Activated naive CD8-positive, alpha-beta T cell treated with anti-CD3 and anti-CD28 coated beads, Interleukin-2, amount 50 U/mL, for 24 hours (primary cell): ENCODE measurements at regions not wholly inside any gene's neighbourhood (a gene's known extent, or its start where the extent isn't known, plus 50 kb on each side); places are given as distances from the start of the nearest gene placed in this dataset.
"Not testable (repeated sequence)": the region's sequence is repeated elsewhere in the genome, so short reads cannot be mapped to it uniquely, and the experiment has no call there.

ENCODE experiments used
- ATAC-seq: fragments of 150-1000 bp; cut with Tn5 transposase; one replicate; pipeline ENCODE4 v1.10.0; 2021
- DNase-seq: peaks from one replicate; pipeline ENCODE4 v3.0.0; 2021
- H3K27ac Mint-ChIP-seq: one replicate; pipeline ENCODE4 v1.8.0; 2021; ENCODE audit warnings: mild to moderate bottlenecking, mixed read lengths
- H3K27me3 Mint-ChIP-seq: one replicate; pipeline ENCODE4 v1.8.0; 2021; ENCODE audit warnings: mixed read lengths
- H3K36me3 Mint-ChIP-seq: one replicate; pipeline ENCODE4 v1.8.0; 2021; ENCODE audit warnings: low read depth, mixed read lengths
- H3K4me1 Mint-ChIP-seq: one replicate; pipeline ENCODE4 v1.8.0; 2021; ENCODE audit warnings: mixed read lengths
- H3K4me3 Mint-ChIP-seq: one replicate; pipeline ENCODE4 v1.8.0; 2021; ENCODE audit warnings: mild to moderate bottlenecking, moderate library complexity, mixed read lengths
- H3K9me3 Mint-ChIP-seq: one replicate; pipeline ENCODE4 v1.8.0; 2021; ENCODE audit warnings: mixed read lengths

- no peak for ATAC-seq
- Mint-ChIP-seq H3K4me1 (no peaks in the 10 kb centered on the region), H3K4me3 (no peak overlapping the region), H3K9me3 (no peaks in the 10 kb centered on the region), H3K27me3 (peaks cover 15% of the 10 kb centered on the region), H3K36me3 (no peaks in the 10 kb centered on the region), H3K27ac (no peak overlapping the region)
- DNase-seq = no peak
These were observed 86.3 kb upstream of the RPL38 start for GRCh38 chr17:74117087-74117698.

GRCh38 chr17:74117999-74118421, 85.5 kb upstream of the RPL38 start:
- H3K9me3 Mint-ChIP-seq = no peaks in the 10 kb centered on the region
- DNase-seq (no peak), ATAC-seq (no peak)
- no peaks in the 10 kb centered on the region for H3K36me3 Mint-ChIP-seq
- no peaks in the 10 kb centered on the region for H3K4me1 Mint-ChIP-seq
- H3K27ac Mint-ChIP-seq = no peak overlapping the region
- peaks cover 15% of the 10 kb centered on the region for H3K27me3 Mint-ChIP-seq
- no peak overlapping the region for H3K4me3 Mint-ChIP-seq

DNA sequence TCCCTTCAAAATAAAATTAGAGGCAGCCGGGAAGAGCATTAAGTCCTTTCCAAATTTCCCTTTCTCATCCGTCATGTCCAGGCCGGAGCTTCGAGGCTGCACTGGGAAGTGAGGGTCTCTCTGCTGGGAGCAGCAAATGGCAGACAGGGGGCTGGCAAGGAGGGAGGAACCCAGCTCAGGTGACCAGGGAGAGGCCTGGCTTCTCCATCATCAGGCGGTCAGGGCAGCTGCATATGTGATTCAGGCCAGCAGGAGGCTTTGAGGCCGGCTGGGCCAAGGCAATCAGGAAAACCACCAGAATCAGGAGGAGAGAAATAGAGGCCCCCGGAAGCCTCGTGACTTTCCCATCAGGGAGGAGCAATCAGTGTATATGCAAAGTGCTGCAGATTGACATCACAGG, 85.0 kb upstream of the RPL38 start:
- Mint-ChIP-seq H3K36me3 (no peaks in the 10 kb centered on the region), H3K9me3 (no peaks in the 10 kb centered on the region), H3K4me3 (no peak overlapping the region), H3K27ac (no peak overlapping the region), H3K4me1 (no peaks in the 10 kb centered on the region), H3K27me3 (peaks cover 15% of the 10 kb centered on the region)
- DNase-seq (no peak), ATAC-seq (no peak)

- H3K36me3 Mint-ChIP-seq = no peaks in the 10 kb centered on the region
- H3K9me3 Mint-ChIP-seq = no peaks in the 10 kb centered on the region
- ATAC-seq (no peak), DNase-seq (no peak)
- H3K4me3 Mint-ChIP-seq = no peak overlapping the region
- no peaks in the 10 kb centered on the region for H3K4me1 Mint-ChIP-seq
- no peak overlapping the region for H3K27ac Mint-ChIP-seq
- H3K27me3 Mint-ChIP-seq = peaks cover 15% of the 10 kb centered on the region
These were observed 84.4 kb upstream of the RPL38 start for GRCh38 chr17:74119049-74119580.

DNA sequence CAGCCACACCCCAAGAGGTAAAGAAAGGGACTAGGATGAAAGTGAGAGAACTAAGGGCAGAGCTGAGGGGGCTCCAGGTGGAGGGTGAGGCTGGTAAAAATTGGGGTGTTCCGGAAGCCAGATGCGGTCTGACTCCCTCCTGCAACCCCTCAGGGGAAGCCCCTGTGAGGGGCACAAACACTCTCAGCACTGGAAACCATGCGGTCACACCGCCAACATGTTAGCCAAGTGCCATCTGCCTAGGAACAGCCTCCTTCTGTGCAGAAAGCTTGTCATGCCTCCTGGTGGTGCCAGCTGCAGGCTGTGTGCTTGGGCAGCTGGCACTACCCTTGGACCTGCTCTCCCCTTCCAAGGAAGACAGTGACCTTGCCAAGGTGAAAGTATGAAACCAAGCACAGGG, 83.5 kb upstream of the RPL38 start:
- no peak overlapping the region for H3K27ac Mint-ChIP-seq
- H3K27me3 Mint-ChIP-seq = peaks cover 15% of the 10 kb centered on the region
- no peak for ATAC-seq
- H3K4me1 Mint-ChIP-seq = no peaks in the 10 kb centered on the region
- H3K4me3 Mint-ChIP-seq = no peak overlapping the region
- no peaks in the 10 kb centered on the region for H3K9me3 Mint-ChIP-seq
- no peak for DNase-seq
- no peaks in the 10 kb centered on the region for H3K36me3 Mint-ChIP-seq

DNA sequence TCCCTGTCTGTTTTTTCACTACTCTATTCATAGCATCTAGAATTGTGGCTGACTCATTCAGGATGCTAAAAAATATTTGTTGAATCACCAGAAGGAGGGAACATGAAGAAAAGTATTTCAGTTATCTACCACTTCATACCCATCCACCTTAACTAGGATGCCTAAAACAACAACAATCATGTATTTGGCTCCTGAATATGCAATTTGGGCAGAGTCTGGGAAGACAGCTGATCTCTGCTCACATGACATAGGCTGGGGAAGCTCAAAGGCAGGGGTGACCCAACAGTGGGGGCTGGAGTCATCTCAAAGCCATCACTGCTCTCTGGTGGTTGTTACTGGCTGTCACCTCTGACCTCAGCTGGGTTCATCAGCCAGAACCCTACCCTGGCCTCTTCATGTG, 80.1 kb upstream of the RPL38 start:
- H3K27me3 Mint-ChIP-seq = peaks cover 15% of the 10 kb centered on the region
- H3K4me1 Mint-ChIP-seq = no peaks in the 10 kb centered on the region
- H3K27ac Mint-ChIP-seq = no peak overlapping the region
- H3K9me3 Mint-ChIP-seq = no peaks in the 10 kb centered on the region
- DNase-seq = no peak
- no peaks in the 10 kb centered on the region for H3K36me3 Mint-ChIP-seq
- no peak for ATAC-seq
- no peak overlapping the region for H3K4me3 Mint-ChIP-seq

GRCh38 chr17:74123866-74124444, 79.5 kb upstream of the RPL38 start:
- H3K36me3 Mint-ChIP-seq = no peaks in the 10 kb centered on the region
- H3K4me3 Mint-ChIP-seq = no peak overlapping the region
- DNase-seq = no peak
- H3K9me3 Mint-ChIP-seq = no peaks in the 10 kb centered on the region
- ATAC-seq = no peak
- no peaks in the 10 kb centered on the region for H3K4me1 Mint-ChIP-seq
- H3K27ac Mint-ChIP-seq = no peak overlapping the region
- H3K27me3 Mint-ChIP-seq = peaks cover 15% of the 10 kb centered on the region

DNA sequence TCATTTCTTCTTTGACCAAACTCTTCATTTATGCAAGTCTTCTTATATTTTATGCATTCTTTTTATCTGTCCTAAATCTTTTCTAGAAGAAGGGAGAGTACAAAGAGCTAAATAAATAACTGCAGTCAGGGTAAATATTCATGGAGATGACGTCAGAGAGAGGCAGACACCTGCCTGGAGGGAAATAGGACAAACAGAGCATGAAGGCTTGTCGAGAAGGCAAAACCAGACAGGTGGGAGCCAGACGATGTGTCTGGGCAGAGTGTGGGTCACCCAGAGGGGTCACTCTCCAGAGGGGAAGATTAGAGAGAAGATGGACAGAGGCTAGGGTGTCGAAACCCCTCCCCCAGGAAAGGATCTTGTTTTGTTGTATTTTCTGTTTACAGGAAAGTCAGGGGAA, 78.3 kb upstream of the RPL38 start:
- Mint-ChIP-seq H3K4me3 (no peak overlapping the region), H3K27ac (no peak overlapping the region), H3K9me3 (no peaks in the 10 kb centered on the region), H3K27me3 (peaks cover 9% of the 10 kb centered on the region), H3K4me1 (no peaks in the 10 kb centered on the region), H3K36me3 (no peaks in the 10 kb centered on the region)
- no peak for DNase-seq
- no peak for ATAC-seq

DNA sequence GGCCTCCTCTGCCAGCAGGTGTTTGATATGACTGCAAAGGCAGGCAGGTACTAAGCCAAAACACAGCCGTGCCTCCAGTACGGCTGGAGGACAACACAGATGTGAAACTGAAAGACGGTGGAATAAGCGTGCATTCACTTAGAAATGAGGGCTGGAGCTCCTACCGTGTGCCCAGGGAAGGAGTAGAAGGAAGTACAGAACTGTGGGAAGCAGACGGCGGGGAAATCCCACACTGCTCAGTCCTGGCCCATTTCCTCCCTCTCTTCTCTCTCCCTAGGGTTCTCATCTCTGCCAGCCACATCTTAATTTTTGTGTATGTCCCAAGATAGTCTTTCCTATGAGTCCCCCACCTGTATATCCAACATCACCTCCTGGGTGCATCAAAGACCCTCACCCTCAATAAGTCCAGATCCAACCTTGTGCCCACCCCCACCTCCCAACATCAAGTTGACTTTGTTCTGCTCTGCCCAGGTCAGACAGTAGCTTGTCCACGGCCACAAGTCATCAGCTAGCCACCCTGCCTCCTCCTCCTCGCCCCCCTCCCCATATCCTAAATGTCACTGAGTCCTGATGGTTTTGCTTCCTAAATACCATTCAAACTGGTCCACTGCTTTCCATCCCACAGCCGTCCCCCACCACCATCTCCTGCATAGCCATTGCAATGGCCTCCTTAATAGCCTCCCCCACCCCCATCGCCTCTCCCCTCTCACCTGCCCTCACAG, 77.1 kb upstream of the RPL38 start:
- Mint-ChIP-seq H3K4me3 (no peak overlapping the region), H3K27me3 (peaks cover 9% of the 10 kb centered on the region), H3K27ac (no peak overlapping the region), H3K36me3 (no peaks in the 10 kb centered on the region), H3K9me3 (no peaks in the 10 kb centered on the region), H3K4me1 (no peaks in the 10 kb centered on the region)
- ATAC-seq = no peak
- no peak for DNase-seq

GRCh38 chr17:74126959-74127358, 76.5 kb upstream of the RPL38 start:
- Mint-ChIP-seq H3K36me3 (no peaks in the 10 kb centered on the region), H3K4me1 (no peaks in the 10 kb centered on the region)

DNA sequence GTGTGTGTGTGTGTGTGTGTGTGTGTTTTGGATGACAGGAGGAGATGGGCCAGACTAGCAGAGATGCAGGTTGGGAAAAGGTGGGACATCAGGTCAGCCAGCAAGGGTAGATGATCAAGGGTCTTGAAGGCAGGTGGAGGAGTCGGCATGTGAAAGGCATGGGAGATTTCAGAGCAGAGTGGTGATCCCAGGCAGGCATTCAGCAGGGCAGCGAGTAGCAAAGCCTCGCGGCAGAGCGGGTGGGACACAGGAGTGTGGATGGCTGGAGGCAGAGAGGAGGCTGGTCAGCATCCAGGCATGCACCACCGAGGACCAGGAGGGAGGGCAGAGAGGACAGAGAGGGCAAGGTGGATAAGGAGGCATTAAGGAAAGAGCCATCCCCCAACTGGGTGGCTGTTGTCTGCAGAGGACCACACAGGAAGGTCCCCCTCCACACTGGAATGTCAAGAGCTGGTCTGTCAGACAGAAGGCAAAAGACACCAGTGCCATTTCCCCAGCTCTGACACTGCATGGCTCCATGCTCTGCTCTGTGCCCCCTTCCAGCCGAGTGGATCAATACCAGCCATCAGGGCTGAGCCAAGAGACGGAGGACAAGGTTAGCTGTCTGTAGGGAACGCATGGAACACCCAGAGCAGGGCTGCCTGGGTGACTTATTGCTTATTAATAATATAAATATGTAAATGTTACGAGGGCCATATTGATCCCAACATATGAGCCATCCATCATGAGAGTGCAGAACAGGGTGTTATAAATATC, 74.8 kb upstream of the RPL38 start:
- no peaks in the 10 kb centered on the region for H3K9me3 Mint-ChIP-seq
- no peaks in the 10 kb centered on the region for H3K4me1 Mint-ChIP-seq
- no peak overlapping the region for H3K27ac Mint-ChIP-seq
- no peak for ATAC-seq
- no peak for DNase-seq
- no peak overlapping the region for H3K4me3 Mint-ChIP-seq
- H3K36me3 Mint-ChIP-seq = no peaks in the 10 kb centered on the region
- peaks cover 12% of the 10 kb centered on the region for H3K27me3 Mint-ChIP-seq

More at GRCh38 chr17:74126959-74127358, 76.5 kb upstream of the RPL38 start:
- no peak overlapping the region for H3K4me3 Mint-ChIP-seq
- ATAC-seq (no peak), DNase-seq (no peak)
- no peaks in the 10 kb centered on the region for H3K9me3 Mint-ChIP-seq
- H3K27me3 Mint-ChIP-seq = peaks cover 9% of the 10 kb centered on the region
- H3K27ac Mint-ChIP-seq = no peak overlapping the region

- H3K27me3 Mint-ChIP-seq = peaks cover 21% of the 10 kb centered on the region
- DNase-seq, H3K27ac Mint-ChIP-seq, ATAC-seq, H3K4me3 Mint-ChIP-seq, H3K36me3 Mint-ChIP-seq, H3K4me1 Mint-ChIP-seq, H3K9me3 Mint-ChIP-seq: not testable (repeated sequence)
These were observed 73.7 kb upstream of the RPL38 start for GRCh38 chr17:74129800-74130199.

DNA sequence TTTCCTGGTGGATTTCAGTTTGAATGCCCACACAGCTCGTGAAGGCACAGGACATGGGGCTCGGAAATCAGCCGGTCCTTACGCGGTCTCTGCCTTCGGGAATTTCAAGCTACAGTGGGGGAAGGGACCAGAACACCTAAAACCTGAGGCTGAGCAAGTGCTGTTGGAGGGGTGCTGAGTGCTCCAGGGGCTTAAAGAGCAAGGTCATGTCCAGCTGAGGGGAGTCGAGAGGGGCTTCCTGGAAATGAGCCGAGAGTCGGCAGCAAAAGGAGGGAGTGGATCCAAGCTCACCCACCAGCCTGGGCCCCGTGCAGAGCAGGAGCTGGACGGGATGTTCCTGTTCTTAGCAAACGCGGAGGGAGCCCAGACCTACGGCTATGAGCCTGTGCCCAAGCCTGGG, 73.2 kb upstream of the RPL38 start:
- Mint-ChIP-seq H3K9me3 (no peaks in the 10 kb centered on the region), H3K36me3 (no peaks in the 10 kb centered on the region), H3K27ac (no peak overlapping the region), H3K4me1 (no peaks in the 10 kb centered on the region), H3K27me3 (peaks cover 21% of the 10 kb centered on the region), H3K4me3 (no peak overlapping the region)
- no peak for DNase-seq
- ATAC-seq = no peak

GRCh38 chr17:74130841-74131240, 72.6 kb upstream of the RPL38 start:
- Mint-ChIP-seq H3K27ac (no peak overlapping the region), H3K9me3 (no peaks in the 10 kb centered on the region), H3K27me3 (peaks cover 22% of the 10 kb centered on the region)

More at GRCh38 chr17:74130841-74131240, 72.6 kb upstream of the RPL38 start:
- ATAC-seq (no peak), DNase-seq (no peak)
- Mint-ChIP-seq H3K4me1 (no peaks in the 10 kb centered on the region), H3K4me3 (no peak overlapping the region), H3K36me3 (no peaks in the 10 kb centered on the region)
